ENCODE measurements at regions not wholly inside any gene's neighbourhood (a gene's known extent, or its start where the extent isn't known, plus 50 kb on each side); places are given as distances from the start of the nearest gene placed in this dataset.

GRCh38 chr6:140871911-140872310, 1260.8 kb upstream of the GJE1 start:
- Mint-ChIP-seq H3K27ac (no peak overlapping the region), H3K36me3 (ENCODE audit: low read depth) (no peaks in the 10 kb centered on the region), H3K27me3 (no peaks in the 10 kb centered on the region), H3K9me3 (no peaks in the 10 kb centered on the region), H3K4me1 (no peaks in the 10 kb centered on the region), H3K4me3 (no peak overlapping the region)
- no peak for DNase-seq
- ChIA-PET CTCF (no interaction called here), POLR2A (no interaction called here)
- no peak for TF ChIP-seq CTCF (IDR thresholded peaks at IDR 0.05)
- intact Hi-C loops (cut with micrococcal nuclease): no loop called here
- ATAC-seq (ENCODE audit: low read depth): no peak

GRCh38 chr6:140867336-140867735, 1265.4 kb upstream of the GJE1 start:
- Mint-ChIP-seq H3K27me3 (no peaks in the 10 kb centered on the region), H3K4me1 (no peaks in the 10 kb centered on the region), H3K9me3 (no peaks in the 10 kb centered on the region), H3K36me3 (ENCODE audit: low read depth) (no peaks in the 10 kb centered on the region), H3K27ac (no peak overlapping the region), H3K4me3 (no peak overlapping the region)
- DNase-seq (no peak), ATAC-seq (ENCODE audit: low read depth) (no peak)
- intact Hi-C loops (cut with micrococcal nuclease): no loop called here
- POLR2A ChIA-PET: no interaction called here
- CTCF ChIA-PET: no interaction called here
- TF ChIP-seq CTCF (IDR thresholded peaks at IDR 0.05): no peak

GRCh38 chr6:140858381-140858971, 1274.2 kb upstream of the GJE1 start:
- DNase-seq (no peak), ATAC-seq (ENCODE audit: low read depth) (no peak)
- Mint-ChIP-seq H3K9me3 (no peaks in the 10 kb centered on the region), H3K4me1 (no peaks in the 10 kb centered on the region), H3K4me3 (no peak overlapping the region), H3K27ac (no peak overlapping the region), H3K36me3 (ENCODE audit: low read depth) (no peaks in the 10 kb centered on the region), H3K27me3 (no peaks in the 10 kb centered on the region)
- CTCF ChIA-PET: no interaction called here
- POLR2A ChIA-PET: no interaction called here
- TF ChIP-seq CTCF (IDR thresholded peaks at IDR 0.05): no peak
- intact Hi-C loops (cut with micrococcal nuclease): no loop called here

- DNase-seq (no peak), ATAC-seq (ENCODE audit: low read depth) (no peak)
- Mint-ChIP-seq H3K9me3 (no peaks in the 10 kb centered on the region), H3K4me1 (no peaks in the 10 kb centered on the region), H3K36me3 (ENCODE audit: low read depth) (no peaks in the 10 kb centered on the region), H3K27me3 (no peaks in the 10 kb centered on the region), H3K4me3 (no peak overlapping the region), H3K27ac (no peak overlapping the region)
- intact Hi-C loops (cut with micrococcal nuclease): no loop called here
- ChIA-PET POLR2A (no interaction called here), CTCF (no interaction called here)
- TF ChIP-seq CTCF (IDR thresholded peaks at IDR 0.05): no peak
Observed at GRCh38 chr6:140857739-140858380, 1274.9 kb upstream of the GJE1 start.

GRCh38 chr6:140855520-140855919, 1277.2 kb upstream of the GJE1 start:
- CTCF ChIA-PET: no interaction called here
- TF ChIP-seq CTCF (IDR thresholded peaks at IDR 0.05): no peak
- no peaks in the 10 kb centered on the region for H3K27me3 Mint-ChIP-seq
- no peak for DNase-seq
- ATAC-seq (ENCODE audit: low read depth): no peak
- H3K4me3 Mint-ChIP-seq: no peak overlapping the region
- intact Hi-C loops (cut with micrococcal nuclease): no loop called here
- H3K9me3 Mint-ChIP-seq: no peaks in the 10 kb centered on the region
- H3K4me1 Mint-ChIP-seq: no peaks in the 10 kb centered on the region
- H3K27ac Mint-ChIP-seq: no peak overlapping the region
- no peaks in the 10 kb centered on the region for H3K36me3 Mint-ChIP-seq (ENCODE audit: low read depth)
- POLR2A ChIA-PET: no interaction called here
